HepG2 (cell line): ENCODE measurements at regions not wholly inside any gene's neighbourhood (a gene's known extent, or its start where the extent isn't known, plus 50 kb on each side); places are given as distances from the start of the nearest gene placed in this dataset.

ENCODE experiments used
- ATAC-seq: fragments of 200-7000 bp; cut with Tn5 transposase; 3 replicates; pipeline ENCODE4 v1.9.1; 2020; ENCODE audit warnings: mild to moderate bottlenecking, moderate library complexity
- BruUV-seq: library from RNA; stranded (reverse); fragments of 400-500 nt; replicated peaks from 2 replicates; lab custom pipeline; 2021; lab: Mats Ljungman, UMichigan
- CTCF ChIA-PET: fragments of 300-600 bp; formaldehyde crosslinking; extraction: SDS; loops from one replicate; lab custom pipeline; 2021; ENCODE audit warnings: low total read pairs, inconsistent platforms, low intra/inter-chr PET ratio; lab: Yijun Ruan, JAX
- POLR2A ChIA-PET: fragments of 350-600 bp; sonication (Branson Sonifier 250); formaldehyde crosslinking; loops from one replicate; lab custom pipeline; 2020; ENCODE audit warnings: antibody characterized with exemption, inconsistent platforms; lab: Yijun Ruan, JAX
- DNase-seq: peaks from one replicate; pipeline ENCODE4 v3.0.0-alpha.2; 2015; ENCODE audit warnings: low spot score
- FAIRE-seq: peaks from 3 replicates; lab custom pipeline; 2011; peaks lifted over from hg19 to GRCh38; lab: Jason Lieb, UNC
- H2AFZ ChIP-seq: one replicate; pipeline ENCODE4 v1.6.1; 2011; ENCODE audit warnings: low read length, inconsistent platforms
- H3K27ac ChIP-seq: fragments of 300-600 bp; 3 replicates; pipeline ENCODE4 v1.8.0; 2011; ENCODE audit warnings: mixed run types, mild to moderate bottlenecking, mixed read lengths, low read length, inconsistent platforms; ENCODE audit not compliant: insufficient read depth; ENCODE audit errors: extremely low read length
- H3K27me3 ChIP-seq, 2 experiments: fragments of 200-600 bp in 1 of 2; 2 replicates in 1 of 2; 3 replicates in 1 of 2; pipeline versions ENCODE4 v1.6.0 to v1.8.0; 2011; ENCODE audit warnings: low read length in 2 of 2, mild to moderate bottlenecking in 2 of 2, moderate library complexity in 2 of 2, inconsistent platforms in 1 of 2; ENCODE audit not compliant: insufficient read depth in 2 of 2, control insufficient read depth in 1 of 2
- H3K36me3 ChIP-seq, 2 experiments: fragments of 200-600 bp in 1 of 2; replicated peaks in 1 of 2; 2 replicates in 1 of 2; 3 replicates in 1 of 2; pipeline versions ENCODE4 v1.5.1 to v1.8.0; 2011; ENCODE audit warnings: low read length in 2 of 2, inconsistent platforms in 1 of 2; ENCODE audit not compliant: insufficient read depth in 2 of 2, control insufficient read depth in 1 of 2
- H3K4me1 ChIP-seq: 2 replicates; pipeline ENCODE4 v1.5.1; 2012; ENCODE audit warnings: low read length, inconsistent platforms; ENCODE audit not compliant: insufficient read depth
- H3K4me2 ChIP-seq: 2 replicates; pipeline ENCODE4 v1.6.0; 2011; ENCODE audit warnings: low read depth, low read length, inconsistent platforms
- H3K4me3 ChIP-seq, 3 experiments: fragments of 200-600 bp in 1 of 3; sonication (generic), shearing (Covaris generic) in 1 of 3; replicated peaks in 1 of 3; 2 replicates each; pipeline ENCODE4 v1.5.1; 2011 to 2016; ENCODE audit warnings: low read length in 3 of 3, inconsistent platforms in 2 of 3, low read depth in 2 of 3, mild to moderate bottlenecking in 2 of 3, control low read depth in 1 of 3, mixed read lengths in 1 of 3; ENCODE audit not compliant: insufficient read depth in 1 of 3
- H3K79me2 ChIP-seq: one replicate; pipeline ENCODE4 v1.6.1; 2011; ENCODE audit warnings: low read length, inconsistent platforms; ENCODE audit not compliant: insufficient read depth
- H3K9ac ChIP-seq: 2 replicates; pipeline ENCODE4 v1.6.0; 2011; ENCODE audit warnings: mild to moderate bottlenecking, low read depth, low read length, inconsistent platforms; ENCODE audit not compliant: insufficient read depth
- H3K9me3 ChIP-seq: 2 replicates; pipeline ENCODE4 v1.5.1; 2012; ENCODE audit warnings: mild to moderate bottlenecking, low read length
- H4K20me1 ChIP-seq: 2 replicates; pipeline ENCODE4 v1.6.0; 2011; ENCODE audit warnings: inconsistent platforms, mild to moderate bottlenecking, low read length, moderate library complexity; ENCODE audit not compliant: insufficient read depth
- CENPX ChIP-seq: sonication (generic); formaldehyde crosslinking; IDR thresholded peaks from 2 replicates; pipeline ENCODE4 v1.9.0; 2021; ENCODE audit warnings: mild to moderate bottlenecking, missing genetic modification reagents, moderate library complexity
- DPF2 ChIP-seq: sonication (generic); formaldehyde crosslinking; IDR thresholded peaks from 2 replicates; pipeline ENCODE4 v1.4.0; 2020; ENCODE audit warnings: mild to moderate bottlenecking, low read depth, missing genetic modification reagents, borderline replicate concordance
- DZIP1 ChIP-seq: sonication (generic); formaldehyde crosslinking; IDR thresholded peaks from 2 replicates; pipeline ENCODE4 v1.5.0; 2020; ENCODE audit warnings: mild to moderate bottlenecking, missing genetic modification reagents
- ELF1 ChIP-seq: sonication (generic); formaldehyde crosslinking; IDR thresholded peaks from 2 replicates; pipeline ENCODE4 v1.4.0; 2020; ENCODE audit warnings: missing genetic modification reagents
- ETV5 ChIP-seq: IDR thresholded peaks from 2 replicates; pipeline ENCODE4 v1.6.1; 2018; ENCODE audit warnings: missing biosample characterization, missing genetic modification reagents, inconsistent platforms, borderline replicate concordance
- FOSL2 ChIP-seq: sonication (generic); formaldehyde crosslinking; IDR thresholded peaks from 2 replicates; pipeline ENCODE4 v1.4.0; 2020; ENCODE audit warnings: missing genetic modification reagents
- HNRNPUL1 ChIP-seq: fragments of 200-400 bp; formaldehyde crosslinking; IDR thresholded peaks from 2 replicates; pipeline ENCODE4 v1.6.1; 2017; ENCODE audit warnings: low read depth, mild to moderate bottlenecking, low read length, moderate library complexity
- KDM3A ChIP-seq: IDR thresholded peaks from 2 replicates; pipeline ENCODE4 v1.6.1; 2018; ENCODE audit warnings: low read depth, missing compliant biosample characterization
- KDM5A ChIP-seq: fragments of 200-600 bp; sonication (generic); IDR thresholded peaks from 2 replicates; pipeline ENCODE4 v1.7.0; 2018; ENCODE audit warnings: antibody characterized with exemption, mild to moderate bottlenecking, low read length, borderline replicate concordance
- PCBP2 ChIP-seq: fragments of 200-400 bp; formaldehyde crosslinking; optimal IDR thresholded peaks from 2 replicates; pipeline ENCODE3; 2018; ENCODE audit warnings: low read length, low read depth; ENCODE audit not compliant: poor library complexity, severe bottlenecking
- PPARG ChIP-seq: conservative IDR thresholded peaks from 2 replicates; pipeline ENCODE4 v1.6.1; 2016; ENCODE audit warnings: missing biosample characterization, missing genetic modification reagents
- SMAD9 ChIP-seq: sonication (generic); formaldehyde crosslinking; IDR thresholded peaks from 2 replicates; pipeline ENCODE4 v1.5.1; 2020; ENCODE audit warnings: mild to moderate bottlenecking, missing genetic modification reagents
- TCF7 ChIP-seq: sonication (generic); IDR thresholded peaks from 2 replicates; pipeline ENCODE4 v1.6.1; 2016; ENCODE audit warnings: antibody characterized with exemption, low read depth
- ZNF30 ChIP-seq: sonication (generic); formaldehyde crosslinking; IDR thresholded peaks from 2 replicates; pipeline ENCODE4 v1.5.0; 2020; ENCODE audit warnings: mild to moderate bottlenecking, missing genetic modification reagents
- ZNF557 ChIP-seq: sonication (generic); formaldehyde crosslinking; IDR thresholded peaks from 2 replicates; pipeline ENCODE4 v1.4.0; 2020; ENCODE audit warnings: missing genetic modification reagents
- ZNF614 ChIP-seq: IDR thresholded peaks from 2 replicates; pipeline ENCODE4 v1.6.1; 2018; ENCODE audit warnings: missing biosample characterization, missing genetic modification reagents, inconsistent platforms, borderline replicate concordance
- ZNF644 ChIP-seq: IDR thresholded peaks from 2 replicates; pipeline ENCODE4 v1.6.1; 2016; ENCODE audit warnings: low read depth
- ZSCAN5A ChIP-seq: sonication (generic); formaldehyde crosslinking; IDR thresholded peaks from 2 replicates; pipeline ENCODE4 v1.8.0; 2022; ENCODE audit warnings: mild to moderate bottlenecking, missing genetic modification reagents, borderline replicate concordance
- ZZZ3 ChIP-seq: sonication (generic); formaldehyde crosslinking; IDR thresholded peaks from 2 replicates; pipeline ENCODE4 v1.4.0; 2020; ENCODE audit warnings: missing genetic modification reagents, mild to moderate bottlenecking, borderline replicate concordance
- WGBS: methylation state at CpG from one replicate; pipeline ENCODE4 v1.1.6; 2017; ENCODE audit warnings: low lambda C conversion rate; 5-methylcytosine and 5-hydroxymethylcytosine counted together
- in situ Hi-C: cut with HindIII; loops from 2 replicates; pipeline ENCODE4 v1.10.0; 2017; ENCODE audit warnings: low pct_unique_long_range_greater_than_20kb; ENCODE audit not compliant: extremely low pct_ligation_motif_present
- intact Hi-C: fragments of 100-400 bp; cut with micrococcal nuclease; formaldehyde crosslinking; loops from one replicate; pipeline ENCODE4 v1.10.0; 2022; ENCODE audit not compliant: unreplicated experiment

- ATAC-seq (peak; percentile 87), DNase-seq (peak; percentile 70), FAIRE-seq (peak; percentile 79)
- no TSS peak for BruUV-seq
- Histone ChIP-seq H3K9me3 (no peaks in the 10 kb centered on the region), H3K9ac (no peak overlapping the region), H3K27me3 (no peaks in the 10 kb centered on the region; a peak in 1 of 5 replicates), H2AFZ (peak overlapping the region; percentile 76), H3K79me2 (no peaks in the 10 kb centered on the region), H3K27ac (no peak overlapping the region), H3K4me1 (peaks cover 26% of the 10 kb centered on the region), H3K4me2 (peak overlapping the region; percentile 29; the same call in 1 of the 2 replicates), H4K20me1 (no peaks in the 10 kb centered on the region), H3K4me3 (no peak overlapping the region), H3K36me3 (no peaks in the 10 kb centered on the region)
- POLR2A ChIA-PET = no interaction called here
- in situ Hi-C loops (loop anchor here (5.0 kb wide), 1 partner anchor 111 kb away; no protein-coding TSS in a partner anchor), intact Hi-C loops (no loop called here)
- CTCF ChIA-PET = no interaction called here
- 38% methylated on average over 4 of the region's 4 CpGs for WGBS
- 0 out of 2 replicates have a peak, but pooled peaks have one; percentile 35 for TF ChIP-seq DPF2 (CRISPR knock-in tag)
- no peak for TF ChIP-seq ZNF30 (CRISPR knock-in tag)
- TF ChIP-seq PCBP2 = no peak
- peak; percentile 82; the same call in 1 of the 2 replicates for TF ChIP-seq ETV5 (CRISPR knock-in tag)
- TF ChIP-seq TCF7 = no peak
- TF ChIP-seq ZNF614 (CRISPR knock-in tag) = peak; percentile 42; the same call in 1 of the 2 replicates
- TF ChIP-seq SMAD9 (CRISPR knock-in tag) = no peak
- TF ChIP-seq FOSL2 = peak; percentile 95
- no peak for TF ChIP-seq KDM3A (CRISPR knock-in tag)
- TF ChIP-seq ZSCAN5A (CRISPR knock-in tag) = no peak
- peak; percentile 62; the same call in 1 of the 2 replicates for TF ChIP-seq ELF1 (CRISPR knock-in tag)
- TF ChIP-seq CENPX (CRISPR knock-in tag) = no peak
- peak; percentile 85 for TF ChIP-seq ZNF644
- no peak for TF ChIP-seq KDM5A
- no peak for TF ChIP-seq DZIP1 (CRISPR knock-in tag)
- peak; percentile 97 for TF ChIP-seq ZNF557 (CRISPR knock-in tag)
- TF ChIP-seq HNRNPUL1 = no peak
- TF ChIP-seq ZZZ3 (CRISPR knock-in tag) = no peak
- TF ChIP-seq PPARG = 0 out of 2 replicates have a peak, but pooled peaks have one; percentile 26
These were observed 146.1 kb downstream of the CAAP1 start for GRCh38 chr9:26746357-26747072.
